Neuronal stem cell (in vitro differentiated cells): ENCODE measurements at regions not wholly inside any gene's neighbourhood (a gene's known extent, or its start where the extent isn't known, plus 50 kb on each side); places are given as distances from the start of the nearest gene placed in this dataset.

ENCODE experiments used
- DNase-seq: peaks from one replicate; pipeline ENCODE4 v3.0.0-alpha.2; 2013; ENCODE audit warnings: low spot score
- H2AFZ ChIP-seq: one replicate; pipeline ENCODE4 v1.6.1; 2013; ENCODE audit warnings: mild to moderate bottlenecking, low read length, inconsistent platforms
- H2AK5ac ChIP-seq: 2 replicates; pipeline ENCODE4 v1.6.1; 2013; ENCODE audit warnings: low read depth, mild to moderate bottlenecking, inconsistent platforms, low read length, moderate library complexity, mixed read lengths
- H2BK120ac ChIP-seq: 2 replicates; pipeline ENCODE4 v1.6.1; 2013; ENCODE audit warnings: low read depth, mild to moderate bottlenecking, inconsistent platforms, low read length, moderate library complexity, mixed read lengths
- H2BK12ac ChIP-seq: one replicate; pipeline ENCODE4 v1.6.1; 2013; ENCODE audit warnings: low read length, inconsistent platforms
- H2BK15ac ChIP-seq: 2 replicates; pipeline ENCODE4 v1.6.1; 2013; ENCODE audit warnings: mild to moderate bottlenecking, low read length, inconsistent platforms, mixed read lengths
- H2BK5ac ChIP-seq: one replicate; pipeline ENCODE4 v1.6.1; 2013; ENCODE audit warnings: inconsistent platforms, mild to moderate bottlenecking, low read length, moderate library complexity
- H3K14ac ChIP-seq: one replicate; pipeline ENCODE4 v1.6.1; 2013; ENCODE audit warnings: low read length, inconsistent platforms
- H3K18ac ChIP-seq: 2 replicates; pipeline ENCODE4 v1.6.1; 2013; ENCODE audit warnings: low read length, inconsistent platforms
- H3K23ac ChIP-seq: 2 replicates; pipeline ENCODE4 v1.6.1; 2013; ENCODE audit warnings: low read depth, mild to moderate bottlenecking, mixed read lengths, low read length, inconsistent platforms; ENCODE audit not compliant: poor library complexity
- H3K27ac ChIP-seq: replicated peaks from 3 replicates; pipeline ENCODE4 v1.5.1; 2013; ENCODE audit warnings: low read length, inconsistent platforms
- H3K27me3 ChIP-seq, 3 experiments: 2 replicates each; pipeline ENCODE4 v1.6.1; 2013; ENCODE audit warnings: low read length in 3 of 3, mild to moderate bottlenecking in 2 of 3, inconsistent platforms in 1 of 3, low read depth in 1 of 3, mixed read lengths in 1 of 3, moderate library complexity in 1 of 3; ENCODE audit not compliant: control insufficient read depth in 3 of 3, insufficient read depth in 3 of 3
- H3K36me3 ChIP-seq, 2 donors: replicated peaks in 1 of 2; 2 replicates each; pipeline ENCODE4 v1.6.1; 2013; ENCODE audit warnings: low read length in 2 of 2; ENCODE audit not compliant: control insufficient read depth in 2 of 2, insufficient read depth in 2 of 2
- H3K4ac ChIP-seq: 2 replicates; pipeline ENCODE4 v1.6.1; 2013; ENCODE audit warnings: inconsistent platforms, mild to moderate bottlenecking, low read length, moderate library complexity
- H3K4me1 ChIP-seq, 2 donors: 1 replicate in 1 of 2; 2 replicates in 1 of 2; pipeline ENCODE4 v1.6.1; 2013; ENCODE audit warnings: low read length in 2 of 2, low read depth in 1 of 2; ENCODE audit not compliant: control insufficient read depth in 2 of 2, insufficient read depth in 1 of 2
- H3K4me2 ChIP-seq: one replicate; pipeline ENCODE4 v1.6.1; 2013; ENCODE audit warnings: mild to moderate bottlenecking, low read length, inconsistent platforms; ENCODE audit not compliant: insufficient read depth, poor library complexity, severe bottlenecking
- H3K4me3 ChIP-seq, 2 donors: 2 replicates each; pipeline ENCODE4 v1.5.1; 2013; ENCODE audit warnings: low read length in 2 of 2, mild to moderate bottlenecking in 2 of 2, inconsistent platforms in 1 of 2, moderate library complexity in 1 of 2
- H3K79me1 ChIP-seq: one replicate; pipeline ENCODE4 v1.6.1; 2013; ENCODE audit warnings: low read depth, mild to moderate bottlenecking, inconsistent platforms, low read length, moderate library complexity
- H3K9ac ChIP-seq: one replicate; pipeline ENCODE4 v1.6.1; 2013; ENCODE audit warnings: mild to moderate bottlenecking, low read depth, low read length, inconsistent platforms; ENCODE audit not compliant: poor library complexity
- H3K9me3 ChIP-seq, 2 donors: replicated peaks in 1 of 2; 2 replicates each; pipeline versions ENCODE3 to v1.6.1; 2013; ENCODE audit warnings: low read length in 2 of 2, mild to moderate bottlenecking in 2 of 2, inconsistent platforms in 1 of 2, low read depth in 1 of 2, mixed read lengths in 1 of 2, moderate library complexity in 1 of 2; ENCODE audit not compliant: control insufficient read depth in 2 of 2, insufficient read depth in 1 of 2
- H4K8ac ChIP-seq: one replicate; pipeline ENCODE4 v1.6.1; 2013; ENCODE audit warnings: low read depth, mild to moderate bottlenecking, inconsistent platforms, low read length, moderate library complexity
- H4K91ac ChIP-seq: one replicate; pipeline ENCODE4 v1.6.1; 2013; ENCODE audit warnings: low read length, low read depth, mild to moderate bottlenecking, inconsistent platforms; ENCODE audit not compliant: poor library complexity
- WGBS, 2 donors: extraction: QIAGEN DNeasy Blood & Tissue Kit; methylation state at CpG; one replicate each; pipeline ENCODE4 v1.1.7; 2013; ENCODE audit warnings: missing lambda C conversion rate in 2 of 2, mixed read lengths in 1 of 2; ENCODE audit not compliant: insufficient read length in 2 of 2, insufficient replicate concordance in 1 of 2; ENCODE audit errors: extremely low coverage in 2 of 2; 5-methylcytosine and 5-hydroxymethylcytosine counted together

DNA sequence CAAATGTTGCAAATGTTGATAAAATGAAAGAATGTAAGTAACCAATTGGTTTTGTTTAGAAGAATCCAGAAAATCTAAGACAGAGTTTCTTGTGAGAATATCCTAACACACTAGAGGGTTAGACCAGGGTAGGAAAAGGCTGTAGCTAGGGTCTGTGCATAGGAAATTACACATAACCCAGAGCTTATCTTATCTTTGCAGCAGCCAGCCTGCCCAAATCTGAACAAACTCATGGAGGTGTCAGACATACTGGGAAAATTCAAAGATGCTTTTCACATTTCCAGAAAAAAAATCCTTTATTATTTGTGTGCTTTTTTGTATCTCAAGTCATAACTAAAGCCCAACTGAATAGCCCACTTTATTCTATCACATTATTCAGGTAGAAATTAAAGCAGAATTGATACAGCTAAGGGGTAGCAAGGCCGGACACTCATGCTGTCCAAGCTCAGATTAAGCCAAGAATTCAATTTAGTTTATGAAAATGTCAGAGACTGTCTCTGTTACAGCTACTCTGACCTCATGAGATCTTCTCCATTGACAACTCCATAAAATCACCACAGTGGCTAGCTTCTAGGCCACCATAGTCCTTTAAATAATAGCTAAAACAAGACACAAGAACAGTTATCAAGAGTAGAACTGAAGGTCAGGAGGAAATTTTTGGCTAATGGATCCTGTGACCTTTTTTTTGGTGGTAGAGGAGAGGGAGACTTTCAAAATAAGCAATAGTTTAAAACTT, 169.6 kb upstream of the RASSF8 start:
- H3K36me3 ChIP-seq: no peaks in the 10 kb centered on the region
- no peak overlapping the region for H4K91ac ChIP-seq
- H2AK5ac ChIP-seq: no peak overlapping the region
- H2BK12ac ChIP-seq: no peak overlapping the region
- H3K23ac ChIP-seq: no peak overlapping the region
- no peaks in the 10 kb centered on the region for H3K79me1 ChIP-seq
- H2BK15ac ChIP-seq: no peak overlapping the region
- no peak overlapping the region for H2BK120ac ChIP-seq
- H3K27ac ChIP-seq: no peak overlapping the region
- no peak overlapping the region for H2AFZ ChIP-seq
- peaks cover 0 to 4% of the 10 kb centered on the region in 2 donors for H3K4me1 ChIP-seq
- H3K4me2 ChIP-seq: no peak overlapping the region
- H3K27me3 ChIP-seq: no peaks in the 10 kb centered on the region
- no peak for DNase-seq
- H3K4me3 ChIP-seq: no peak overlapping the region
- no peak overlapping the region for H3K4ac ChIP-seq
- H3K9ac ChIP-seq: no peak overlapping the region
- H4K8ac ChIP-seq: no peak overlapping the region
- no peak overlapping the region for H3K14ac ChIP-seq
- no peak overlapping the region for H2BK5ac ChIP-seq
- no CpG with 5 or more reads among the region's 1 CpG for WGBS, 2 donors
- H3K9me3 ChIP-seq: no peaks in the 10 kb centered on the region
- no peak overlapping the region for H3K18ac ChIP-seq

- WGBS, 2 donors: no CpG with 5 or more reads among the region's 4 CpGs
- H3K4me2 ChIP-seq: no peak overlapping the region
- no peak overlapping the region for H3K14ac ChIP-seq
Measured at GRCh38 chr12:25789541-25789944, 168.9 kb upstream of the RASSF8 start.

GRCh38 chr12:25792031-25792430, 166.5 kb upstream of the RASSF8 start:
- H2BK5ac ChIP-seq: no peak overlapping the region
- no peak overlapping the region for H3K4me2 ChIP-seq
- H2BK12ac ChIP-seq: no peak overlapping the region
- no peak overlapping the region for H3K4ac ChIP-seq
- H3K27ac ChIP-seq: no peak overlapping the region
- no peak overlapping the region for H4K91ac ChIP-seq
- no peak overlapping the region for H2BK120ac ChIP-seq
- H3K4me1 ChIP-seq: peaks cover 2 to 7% of the 10 kb centered on the region in 2 donors
- no peak overlapping the region for H2AFZ ChIP-seq
- no CpG with 5 or more reads among the region's 1 CpG for WGBS, 2 donors
- no peaks in the 10 kb centered on the region for H3K36me3 ChIP-seq
- DNase-seq: no peak
- H2AK5ac ChIP-seq: no peak overlapping the region
- no peak overlapping the region for H2BK15ac ChIP-seq
- no peaks in the 10 kb centered on the region for H3K9me3 ChIP-seq
- no peak overlapping the region for H3K4me3 ChIP-seq
- H3K9ac ChIP-seq: no peak overlapping the region
- H3K27me3 ChIP-seq: no peaks in the 10 kb centered on the region
- H3K18ac ChIP-seq: no peak overlapping the region
- no peak overlapping the region for H3K23ac ChIP-seq
- H3K79me1 ChIP-seq: no peaks in the 10 kb centered on the region
- no peak overlapping the region for H3K14ac ChIP-seq
- no peak overlapping the region for H4K8ac ChIP-seq

More at GRCh38 chr12:25789541-25789944, 168.9 kb upstream of the RASSF8 start:
- Histone ChIP-seq H4K8ac (no peak overlapping the region), H3K18ac (no peak overlapping the region), H3K27ac (no peak overlapping the region), H2BK120ac (no peak overlapping the region), H3K23ac (no peak overlapping the region), H3K36me3 (no peaks in the 10 kb centered on the region), H2BK15ac (no peak overlapping the region), H3K9me3 (no peaks in the 10 kb centered on the region), H2BK5ac (no peak overlapping the region), H3K27me3 (no peaks in the 10 kb centered on the region), H2AK5ac (no peak overlapping the region), H4K91ac (no peak overlapping the region), H2AFZ (no peak overlapping the region), H2BK12ac (no peak overlapping the region), H3K4me1 (peaks cover 0 to 3% of the 10 kb centered on the region in 2 donors), H3K4me3 (no peak overlapping the region), H3K79me1 (no peaks in the 10 kb centered on the region), H3K4ac (no peak overlapping the region), H3K9ac (no peak overlapping the region)
- DNase-seq: no peak

GRCh38 chr12:25793196-25793595, 165.3 kb upstream of the RASSF8 start:
- Histone ChIP-seq H2BK120ac (no peak overlapping the region), H4K91ac (no peak overlapping the region), H3K79me1 (no peaks in the 10 kb centered on the region), H2BK5ac (no peak overlapping the region), H3K9me3 (no peaks in the 10 kb centered on the region), H3K27me3 (no peaks in the 10 kb centered on the region), H3K4me3 (no peak overlapping the region), H3K36me3 (no peaks in the 10 kb centered on the region), H2BK12ac (no peak overlapping the region), H4K8ac (no peak overlapping the region), H3K9ac (no peak overlapping the region), H3K4me1 (peaks cover 2 to 7% of the 10 kb centered on the region in 2 donors), H2AFZ (no peak overlapping the region), H3K4me2 (no peak overlapping the region), H3K18ac (no peak overlapping the region), H3K4ac (no peak overlapping the region), H2BK15ac (no peak overlapping the region), H3K27ac (no peak overlapping the region), H3K14ac (no peak overlapping the region), H3K23ac (no peak overlapping the region), H2AK5ac (no peak overlapping the region)
- no CpG with 5 or more reads among the region's 3 CpGs for WGBS, 2 donors
- DNase-seq: no peak
